HEK293 (cell line): ENCODE measurements at regions not wholly inside any gene's neighbourhood (a gene's known extent, or its start where the extent isn't known, plus 50 kb on each side); places are given as distances from the start of the nearest gene placed in this dataset.

Source experiments
- GLI4 ChIP-seq: fragments of 450-650 bp; formaldehyde crosslinking; IDR thresholded peaks from 2 replicates; pipeline ENCODE4 v1.5.1; 2016; ENCODE audit warnings: missing biosample characterization, missing genetic modification characterization
- GLIS2 ChIP-seq: fragments of 450-650 bp; formaldehyde crosslinking; IDR thresholded peaks from 2 replicates; pipeline ENCODE4 v1.5.1; 2016; ENCODE audit warnings: missing biosample characterization, missing genetic modification characterization
- ZNF23 ChIP-seq: fragments of 450-650 bp; formaldehyde crosslinking; IDR thresholded peaks from 2 replicates; pipeline ENCODE4 v1.5.1; 2016; ENCODE audit warnings: missing biosample characterization, missing genetic modification characterization, borderline replicate concordance
- ZNF280C ChIP-seq: fragments of 450-650 bp; formaldehyde crosslinking; IDR thresholded peaks from 2 replicates; pipeline ENCODE4 v1.5.1; 2016; ENCODE audit warnings: missing biosample characterization, missing genetic modification characterization
- ZNF354C ChIP-seq: fragments of 450-650 bp; formaldehyde crosslinking; IDR thresholded peaks from 2 replicates; pipeline ENCODE4 v1.5.1; 2016; ENCODE audit warnings: missing biosample characterization, missing genetic modification characterization, low read depth, borderline replicate concordance
- ZNF558 ChIP-seq: fragments of 450-650 bp; formaldehyde crosslinking; IDR thresholded peaks from 2 replicates; pipeline ENCODE4 v1.5.1; 2016; ENCODE audit warnings: missing biosample characterization, missing genetic modification characterization
- ZNF704 ChIP-seq: fragments of 450-650 bp; formaldehyde crosslinking; IDR thresholded peaks from 2 replicates; pipeline ENCODE4 v1.5.1; 2016; ENCODE audit warnings: missing biosample characterization, missing genetic modification characterization
- ZSCAN16 ChIP-seq: fragments of 450-650 bp; formaldehyde crosslinking; IDR thresholded peaks from 2 replicates; pipeline ENCODE4 v1.5.1; 2016; ENCODE audit warnings: missing biosample characterization, missing genetic modification characterization
- ZXDB ChIP-seq: fragments of 450-650 bp; formaldehyde crosslinking; IDR thresholded peaks from 2 replicates; pipeline ENCODE4 v1.5.1; 2016; ENCODE audit warnings: missing biosample characterization, missing genetic modification characterization

GRCh38 chr17:72068643-72069042 lies 52.2 kb upstream of the SOX9 start:
- TF ChIP-seq GLIS2 (tag by site-specific recombination) (no peak), ZNF280C (no peak), ZXDB (tag by site-specific recombination) (no peak), GLI4 (no peak), ZNF23 (tag by site-specific recombination) (no peak), ZSCAN16 (tag by site-specific recombination) (no peak), ZNF354C (tag by site-specific recombination) (no peak), ZNF704 (tag by site-specific recombination) (no peak), ZNF558 (no peak)
